D721Med (cell line): ENCODE measurements at regions not wholly inside any gene's neighbourhood (a gene's known extent, or its start where the extent isn't known, plus 50 kb on each side); places are given as distances from the start of the nearest gene placed in this dataset.

Experiments
- DNase-seq: peaks from one replicate; pipeline ENCODE4 v3.0.0; 2011; ENCODE audit warnings: low spot score; ENCODE audit not compliant: insufficient read length
- FAIRE-seq: peaks from 2 replicates; lab custom pipeline; 2011; peaks lifted over from hg19 to GRCh38; lab: Jason Lieb, UNC
- CTCF ChIP-seq: IDR thresholded peaks from 2 replicates; pipeline ENCODE4 v1.5.1; 2012; ENCODE audit warnings: mild to moderate bottlenecking, control low read depth; ENCODE audit not compliant: insufficient read depth; ENCODE audit errors: missing control alignments

GRCh38 chr9:105050296-105050695 lies 122.3 kb upstream of the ABCA1 start:
- FAIRE-seq = no peak

GRCh38 chr9:105051897-105052296 lies 123.9 kb upstream of the ABCA1 start:
- FAIRE-seq = no peak
- no peak for DNase-seq
- TF ChIP-seq CTCF = no peak

More at GRCh38 chr9:105050296-105050695, 122.3 kb upstream of the ABCA1 start:
- no peak for DNase-seq
- no peak for TF ChIP-seq CTCF

- no peak for FAIRE-seq
- DNase-seq = no peak
- TF ChIP-seq CTCF = no peak
Observed at GRCh38 chr9:105052346-105052745, 124.4 kb upstream of the ABCA1 start.

GRCh38 chr9:105053209-105053652 lies 125.3 kb upstream of the ABCA1 start:
- FAIRE-seq (no peak), DNase-seq (no peak)

GRCh38 chr9:105054491-105054890 lies 126.5 kb upstream of the ABCA1 start:
- TF ChIP-seq CTCF = no peak
- FAIRE-seq (no peak), DNase-seq (no peak)

More at GRCh38 chr9:105053209-105053652, 125.3 kb upstream of the ABCA1 start:
- no peak for TF ChIP-seq CTCF

GRCh38 chr9:105055917-105056316 lies 128.0 kb upstream of the ABCA1 start:
- TF ChIP-seq CTCF = no peak
- FAIRE-seq = no peak
- no peak for DNase-seq

GRCh38 chr9:105057551-105057950 lies 129.6 kb upstream of the ABCA1 start:
- DNase-seq (no peak), FAIRE-seq (no peak)
- no peak for TF ChIP-seq CTCF
